ENCODE measurements at regions not wholly inside any gene's neighbourhood (a gene's known extent, or its start where the extent isn't known, plus 50 kb on each side); places are given as distances from the start of the nearest gene placed in this dataset.
"Not testable (repeated sequence)": the region's sequence is repeated elsewhere in the genome, so short reads cannot be mapped to it uniquely, and the experiment has no call there.

DNA sequence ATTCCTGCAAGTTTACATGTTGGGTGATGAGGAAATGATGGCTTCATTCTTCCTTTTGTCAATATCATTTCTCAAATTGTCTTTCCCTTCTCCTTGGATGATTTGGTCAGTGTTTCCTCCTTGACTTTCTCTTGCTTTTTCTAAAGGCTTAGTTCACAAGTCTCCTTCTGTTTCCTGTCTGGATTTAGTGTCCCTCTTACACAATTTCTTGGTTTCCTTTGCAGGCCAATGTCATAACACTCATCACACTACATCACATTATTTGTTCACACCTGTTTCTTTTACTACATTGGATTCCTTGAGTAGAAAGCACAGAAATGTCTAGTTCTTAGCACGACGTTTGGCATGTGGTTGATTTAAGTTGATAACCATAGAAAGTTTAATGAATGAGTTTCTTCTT lies 490.7 kb downstream of the TDRD3 start:
- no peak for DNase-seq

DNA sequence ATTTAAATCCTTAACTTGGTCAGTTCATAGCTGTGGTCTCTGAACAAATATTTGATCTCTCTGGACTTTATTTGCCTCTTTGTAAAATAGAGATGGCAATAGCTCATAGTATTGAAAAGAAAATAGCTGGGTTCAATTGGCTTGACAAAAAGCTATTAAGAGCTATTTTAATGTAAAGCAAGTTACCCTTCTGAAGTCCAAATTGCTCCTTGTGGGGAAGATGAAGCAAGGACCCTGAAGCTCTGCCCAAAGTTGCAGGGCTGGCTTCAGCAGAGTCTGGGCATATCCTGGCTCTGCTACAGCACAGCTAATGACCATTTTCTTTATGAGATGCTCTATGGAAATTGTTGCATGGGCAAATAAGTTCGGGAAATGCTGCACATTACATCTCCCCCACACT lies 484.5 kb downstream of the TDRD3 start:
- DNase-seq, result no peak

DNA sequence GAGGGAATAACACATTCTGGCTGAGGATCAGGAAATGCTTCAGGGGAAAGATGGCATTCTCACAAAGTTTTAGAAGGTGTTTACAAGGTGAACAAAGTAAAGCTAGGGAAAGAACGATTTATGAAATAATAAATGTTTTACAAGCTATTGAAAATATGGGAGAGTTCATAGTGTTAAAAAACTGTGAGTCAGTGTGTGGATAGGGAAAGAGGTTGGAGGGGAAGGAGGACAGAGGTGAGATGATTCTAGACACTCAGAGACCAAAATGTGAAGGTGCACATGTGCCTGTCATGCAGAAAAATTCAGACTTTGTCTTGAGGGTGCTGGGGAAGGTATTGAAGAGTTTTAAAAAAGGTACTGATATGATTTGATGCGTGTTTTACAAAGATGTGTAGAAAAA lies 476.1 kb downstream of the TDRD3 start:
- no peak for DNase-seq

DNA sequence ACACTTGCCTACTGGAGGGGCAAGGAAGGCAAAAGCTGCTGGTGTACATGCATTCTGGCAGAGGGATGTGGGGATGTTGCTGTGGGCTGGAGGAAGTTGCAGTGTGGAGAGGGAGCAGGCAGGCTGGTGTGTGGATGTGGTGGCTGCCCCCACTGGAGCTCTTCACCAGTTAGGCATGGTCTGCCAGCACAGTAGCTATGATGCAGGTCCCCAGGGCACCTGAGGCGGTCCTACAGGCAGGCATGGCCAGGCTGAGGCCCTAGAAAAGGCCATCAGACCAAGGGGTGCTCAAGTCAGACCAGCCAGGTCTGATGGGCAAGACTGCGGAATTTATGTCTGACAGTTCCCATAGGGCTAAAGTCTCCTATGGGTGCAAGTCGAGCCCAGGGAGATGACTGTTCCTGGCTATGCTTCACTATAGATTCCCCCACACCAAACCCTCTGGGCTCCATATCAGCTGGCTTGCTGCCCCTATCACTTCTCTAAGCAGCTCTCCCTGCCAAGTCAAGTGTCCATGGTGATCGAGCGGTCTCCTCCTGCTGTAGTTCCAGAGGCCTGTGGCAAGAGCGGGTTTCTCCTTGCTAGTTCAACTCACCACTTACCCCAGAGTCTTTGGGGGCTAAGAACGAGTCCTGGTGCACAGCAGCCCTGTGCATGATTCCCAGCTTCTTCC lies 473.1 kb downstream of the TDRD3 start:
- no peak for DNase-seq

DNA sequence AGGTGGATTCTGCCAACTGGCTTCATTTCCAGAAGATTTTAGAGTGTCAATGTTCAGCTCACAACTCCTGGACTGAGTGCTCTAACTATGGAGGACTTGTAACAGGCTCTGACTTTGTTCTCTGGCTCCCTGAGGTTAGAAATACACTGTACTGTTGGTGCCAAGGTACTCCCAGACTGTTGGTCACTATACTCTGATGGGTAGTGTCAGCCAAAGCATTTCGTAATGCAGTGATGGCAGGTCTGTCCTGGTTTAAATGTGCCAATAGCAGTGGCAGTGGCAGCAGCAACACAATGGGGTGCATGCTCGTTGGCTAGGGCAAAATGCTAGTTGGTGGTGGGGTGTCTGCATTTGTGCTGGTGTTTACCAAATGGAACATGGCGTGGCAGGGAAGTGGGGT lies 472.2 kb downstream of the TDRD3 start:
- DNase-seq, result no peak

DNA sequence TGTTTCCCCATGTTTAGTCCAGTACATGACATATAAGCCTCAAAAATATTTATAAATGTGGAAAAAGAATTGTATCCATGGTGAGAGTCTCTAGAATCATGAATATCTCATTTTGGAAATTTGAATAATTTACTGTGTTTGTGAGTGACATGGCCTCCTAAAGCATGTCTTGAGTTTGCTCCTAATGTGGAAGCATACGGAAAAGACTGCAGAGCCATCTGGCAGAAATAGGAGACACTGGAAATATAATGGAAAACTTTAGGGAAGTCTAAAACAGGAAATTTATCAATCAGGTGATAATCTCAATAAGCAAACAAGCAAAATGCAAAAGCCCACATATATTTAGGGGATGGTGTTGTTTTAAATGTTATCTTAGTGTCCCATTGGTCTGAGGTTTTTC lies 465.0 kb downstream of the TDRD3 start:
- no peak for DNase-seq

DNA sequence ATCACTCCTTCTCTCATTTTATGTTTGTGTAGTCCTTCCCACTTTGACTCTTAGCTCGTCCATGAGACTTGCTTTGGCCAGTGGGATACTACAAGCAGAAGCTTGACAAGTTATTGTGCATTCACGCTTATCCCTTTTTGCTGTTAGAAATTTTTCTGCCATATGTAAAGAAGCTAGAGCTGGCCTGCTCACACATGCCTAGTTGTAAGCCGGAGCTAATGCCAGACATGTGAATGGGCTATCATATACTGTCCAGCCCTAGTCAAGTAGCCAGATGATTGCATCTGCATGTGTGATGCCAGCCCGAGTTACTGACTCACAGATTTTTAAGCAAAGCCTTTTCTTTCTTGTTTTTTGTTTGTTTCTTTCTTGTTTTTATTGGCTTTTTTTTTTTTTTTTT lies 460.7 kb downstream of the TDRD3 start:
- DNase-seq, result no peak

DNA sequence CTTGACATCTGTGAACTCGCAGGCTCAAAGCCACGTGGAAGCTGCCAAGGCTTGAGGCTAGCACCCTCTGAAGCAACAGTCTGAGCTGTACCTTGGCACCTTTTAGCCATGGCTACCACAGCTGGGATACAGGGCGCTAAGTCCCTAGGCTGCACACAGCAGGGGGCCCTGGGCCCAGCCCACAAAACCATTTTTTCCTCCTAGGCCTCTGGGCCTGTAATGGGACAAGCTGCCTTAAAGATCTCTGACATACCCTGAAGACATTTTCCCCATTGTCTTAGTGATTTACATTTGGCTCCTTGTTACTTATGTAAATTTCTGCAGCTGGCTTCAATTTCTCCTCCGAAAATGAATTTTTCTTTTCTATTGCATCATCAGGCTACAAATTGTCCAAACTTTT lies 455.9 kb downstream of the TDRD3 start:
- DNase-seq, result no peak

DNA sequence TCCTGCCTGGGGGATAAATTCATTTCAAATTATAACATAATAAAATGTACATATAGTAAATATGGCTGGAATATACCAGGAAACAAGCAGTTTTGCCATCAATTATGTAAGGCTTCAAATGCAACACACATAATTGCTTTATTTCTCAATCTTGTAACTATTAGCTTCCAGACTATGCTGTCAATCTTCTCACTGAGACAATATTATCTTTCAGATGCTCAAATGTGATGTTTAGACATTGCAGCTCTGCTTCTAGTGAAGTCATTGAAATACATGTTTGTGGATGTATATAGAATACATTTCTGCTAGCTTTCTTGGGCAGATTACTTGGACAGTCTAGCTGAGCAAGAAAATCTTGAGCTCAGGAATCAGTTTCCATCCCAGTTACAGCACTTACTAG lies 454.4 kb downstream of the TDRD3 start:
- DNase-seq, result no peak

DNA sequence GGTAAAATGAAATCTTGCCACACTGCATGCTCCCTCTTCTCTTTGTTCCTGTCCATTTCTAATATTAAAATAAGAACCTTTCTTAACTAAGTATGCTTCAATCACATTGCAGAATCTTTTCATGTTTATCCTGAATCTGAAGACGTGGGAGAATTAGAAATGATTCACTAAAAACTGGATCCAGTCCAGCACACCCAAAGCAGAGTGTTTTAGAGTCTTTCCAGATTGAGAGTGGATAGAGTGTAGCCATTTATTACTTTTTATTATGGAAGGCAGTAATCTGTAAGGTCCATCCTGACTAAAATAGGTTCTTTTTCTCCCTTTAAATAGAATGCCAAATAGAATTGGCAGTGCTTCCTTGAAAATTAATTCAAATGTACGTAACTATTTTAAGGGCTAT lies 453.5 kb downstream of the TDRD3 start:
- DNase-seq, result no peak

DNA sequence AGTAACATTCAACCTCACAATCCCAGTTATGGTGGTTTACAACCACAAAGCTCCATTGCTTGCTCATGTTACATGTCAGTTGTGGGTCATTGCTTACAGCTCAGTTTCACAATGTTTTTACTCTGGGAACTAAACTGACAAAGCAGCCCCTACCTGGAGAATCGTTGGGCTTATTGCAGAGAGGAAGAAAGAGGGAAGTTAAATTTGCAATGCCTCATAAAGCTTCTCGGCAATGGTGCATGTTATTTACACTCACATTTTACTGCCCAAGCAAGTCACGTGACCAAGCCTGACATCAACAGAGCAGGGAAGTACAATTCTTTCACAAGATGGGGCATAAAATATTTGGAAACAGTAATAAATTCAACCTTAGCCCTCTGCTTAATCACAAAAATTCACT lies 441.6 kb downstream of the TDRD3 start:
- no peak for DNase-seq

DNA sequence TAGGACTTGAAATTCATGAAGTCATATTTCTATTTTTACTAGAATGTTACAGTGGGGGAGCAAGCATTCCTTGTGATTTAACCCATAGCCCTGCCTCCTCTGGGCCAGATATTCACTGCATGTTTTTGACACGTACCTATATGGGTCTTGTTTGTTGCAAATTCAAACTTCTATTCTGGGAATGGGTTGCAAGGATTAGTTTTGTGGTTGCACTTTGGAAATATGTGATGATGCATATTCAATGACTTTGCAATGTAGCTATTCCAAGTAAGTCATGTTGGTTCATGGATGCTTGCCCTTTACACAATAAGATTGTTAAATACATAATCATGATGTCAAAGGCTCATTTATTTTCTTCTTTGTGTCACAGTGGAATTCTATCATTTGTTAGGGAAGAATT lies 440.8 kb downstream of the TDRD3 start:
- DNase-seq, result no peak

DNA sequence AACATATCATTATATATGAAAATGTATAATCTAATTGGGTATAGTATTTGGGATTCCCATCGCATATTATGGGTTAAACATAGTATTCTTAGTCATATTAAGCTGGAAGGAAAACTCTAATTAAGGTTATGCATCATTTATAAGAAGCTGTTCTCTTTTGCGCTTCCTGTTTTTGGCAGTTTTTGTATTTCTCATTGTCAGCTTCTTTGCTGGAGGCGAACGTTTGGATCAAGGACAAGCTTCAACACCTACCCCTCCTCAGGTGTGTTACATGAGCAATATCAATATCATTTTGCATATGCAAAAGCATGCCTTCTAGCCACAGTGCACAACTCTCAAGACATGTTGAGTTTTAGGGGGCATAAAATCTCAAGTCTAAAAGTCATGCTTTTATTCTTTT lies 439.8 kb downstream of the TDRD3 start:
- no peak for DNase-seq

DNA sequence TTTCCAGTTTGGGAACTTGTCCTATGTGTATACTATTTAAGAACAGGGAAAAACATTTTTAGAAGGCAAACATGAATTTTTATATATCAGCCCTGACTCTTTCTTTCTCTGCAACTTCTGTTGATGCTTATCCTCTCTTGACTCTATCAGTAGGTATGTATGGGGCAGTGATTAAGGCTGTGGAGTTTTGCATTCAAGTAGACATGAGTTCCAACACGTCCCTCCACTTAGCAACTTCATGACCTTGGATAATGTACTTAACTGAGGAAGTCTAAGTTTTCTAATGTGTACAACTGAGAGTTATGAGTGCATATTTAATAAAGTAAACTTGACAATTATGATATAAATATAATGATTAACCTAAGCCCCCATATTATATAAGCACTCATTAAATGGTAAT lies 414.6 kb downstream of the TDRD3 start:
- no peak for DNase-seq

DNA sequence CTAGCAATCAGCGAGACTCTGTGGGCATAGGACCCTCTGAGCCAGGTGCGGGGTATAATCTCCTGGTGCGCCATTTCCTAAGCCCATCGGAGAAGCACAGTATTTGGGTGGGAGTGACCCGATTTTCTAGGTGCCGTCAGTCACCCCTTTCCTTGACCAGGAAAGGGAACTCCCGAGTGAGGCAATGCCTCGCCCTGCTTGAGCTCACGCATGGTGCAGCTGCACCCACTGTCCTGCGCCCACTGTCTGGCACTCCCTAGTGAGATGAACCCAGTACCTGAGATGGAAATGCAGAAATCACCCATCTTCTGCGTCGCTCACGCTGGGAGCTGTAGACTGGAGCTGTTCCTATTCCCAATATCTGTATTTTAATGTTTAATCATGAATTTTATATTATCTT lies 408.6 kb downstream of the TDRD3 start:
- not testable (repeated sequence) for DNase-seq

DNA sequence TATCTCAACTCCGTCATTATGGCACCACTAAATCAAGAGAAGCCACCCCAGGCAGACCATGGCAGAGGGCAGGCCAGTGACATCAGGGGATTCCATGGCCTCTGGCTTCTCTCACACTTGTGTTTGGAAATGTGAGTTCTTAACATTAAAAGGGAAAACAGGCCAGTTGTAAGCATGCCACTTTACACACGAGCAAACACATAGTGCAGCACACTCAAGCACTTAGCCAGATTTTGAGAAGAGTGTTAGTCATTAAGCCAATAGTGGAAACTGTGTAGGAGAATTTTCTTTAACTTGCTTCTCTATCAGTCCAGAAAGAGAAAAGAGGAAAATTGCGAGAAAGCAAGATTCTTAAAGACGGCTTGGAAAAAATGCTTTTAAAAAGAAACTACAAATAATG lies 401.5 kb downstream of the TDRD3 start:
- no peak for DNase-seq

DNA sequence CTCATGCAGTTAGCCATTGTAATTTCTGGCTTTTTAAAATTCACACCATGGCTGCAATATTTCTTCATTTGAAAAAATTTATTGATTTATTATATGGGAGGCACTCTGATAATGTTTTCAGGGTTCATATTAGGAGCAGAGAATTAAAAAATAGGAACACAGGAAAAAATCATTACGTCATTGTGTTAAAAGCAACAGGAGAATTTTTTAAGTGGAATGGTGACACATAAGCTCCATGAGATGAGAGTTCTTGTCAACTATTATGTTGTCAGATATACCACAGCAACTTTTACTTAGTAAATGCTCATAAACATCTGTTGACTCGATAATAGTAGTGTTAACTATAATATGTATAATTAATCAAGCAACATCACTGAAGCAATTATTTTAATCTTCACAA lies 400.1 kb downstream of the TDRD3 start:
- no peak for DNase-seq

DNA sequence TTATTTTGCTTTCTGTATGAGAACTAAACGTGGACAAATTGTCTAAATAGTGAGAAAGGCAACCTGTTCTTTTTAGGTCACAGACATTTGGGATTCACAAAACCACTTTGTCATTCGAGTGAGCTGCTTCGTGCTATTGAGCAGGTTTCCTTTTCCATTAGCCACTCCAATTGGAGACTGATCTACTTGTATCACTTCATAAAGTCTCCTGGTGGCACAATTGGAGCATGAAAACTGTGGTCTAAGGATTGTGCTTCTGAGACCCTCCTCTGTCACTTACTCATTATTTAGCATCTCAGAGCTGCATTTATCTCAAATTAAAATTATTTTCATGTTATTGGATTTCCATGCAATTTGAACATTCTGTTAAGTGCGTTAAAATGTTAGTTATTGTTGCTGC lies 397.7 kb downstream of the TDRD3 start:
- no peak for DNase-seq

DNA sequence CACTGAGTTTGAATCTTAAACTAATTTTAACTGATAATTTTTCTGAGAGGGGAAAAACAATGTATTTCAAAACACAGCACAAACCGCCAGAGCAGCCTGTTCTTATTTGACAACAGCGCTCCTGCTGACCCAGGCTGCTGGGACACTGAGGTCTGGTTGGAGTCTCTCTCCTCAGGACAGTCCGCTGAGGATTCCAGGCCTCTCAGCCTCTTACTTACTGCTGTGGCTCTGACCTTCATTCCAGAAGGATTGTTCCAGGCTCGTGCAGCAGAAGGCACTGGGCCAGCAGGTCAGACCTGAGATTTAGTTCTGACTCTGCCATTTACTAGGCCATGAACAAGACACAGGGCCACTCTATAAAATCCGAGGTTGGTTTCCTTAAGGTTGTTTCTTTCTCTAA lies 393.6 kb downstream of the TDRD3 start:
- no peak for DNase-seq

DNA sequence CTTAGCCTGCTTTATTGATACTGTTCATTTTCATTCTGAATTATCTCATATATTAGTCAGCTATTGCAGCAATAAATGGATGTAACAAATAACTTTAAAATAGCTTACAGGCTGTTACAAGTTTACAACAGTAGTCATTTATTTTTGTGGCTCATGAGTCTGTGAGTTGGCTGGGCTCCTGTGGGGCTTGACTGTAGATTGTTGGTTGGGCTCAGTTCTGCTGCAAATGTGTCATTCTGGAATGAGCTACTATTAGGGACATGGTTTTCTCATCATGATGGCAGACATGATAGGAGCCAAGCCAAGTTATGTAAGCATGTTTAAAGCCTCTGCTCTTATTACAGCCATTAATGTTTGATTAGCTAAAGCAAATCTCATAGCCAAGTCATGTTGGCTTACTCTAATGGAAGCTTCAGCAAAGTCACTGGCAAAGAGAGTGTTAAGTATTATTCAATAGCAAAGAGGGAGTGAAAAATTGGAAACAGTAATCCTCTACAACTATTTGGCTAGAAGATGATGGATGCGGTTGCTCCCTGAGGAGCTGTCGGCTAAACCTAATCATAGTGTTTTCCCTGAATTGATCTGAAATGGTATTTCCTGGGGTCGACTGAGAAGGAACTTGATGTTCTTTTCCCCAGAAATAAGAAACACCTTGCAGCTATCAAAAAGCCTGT lies 391.3 kb downstream of the TDRD3 start:
- DNase-seq, result no peak

DNA sequence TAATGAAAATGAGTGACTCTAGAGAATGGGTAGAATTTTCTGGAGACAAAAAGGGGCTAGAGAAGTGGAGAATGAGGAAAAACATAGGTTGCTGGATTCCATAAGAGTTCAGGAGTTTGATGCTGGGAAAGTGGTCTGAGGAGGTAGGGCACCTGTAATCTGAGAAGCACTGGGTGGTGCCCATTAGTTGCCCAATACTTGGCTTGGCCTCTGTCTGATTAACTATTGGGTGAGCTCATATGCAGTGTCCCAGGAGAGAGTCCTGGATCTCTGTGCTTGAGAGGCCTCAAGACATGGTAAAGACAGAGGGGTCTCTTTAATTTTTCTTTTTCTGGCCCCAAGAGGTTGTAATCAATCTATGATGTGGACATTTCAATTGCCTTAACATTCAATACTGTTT lies 390.1 kb downstream of the TDRD3 start:
- no peak for DNase-seq

DNA sequence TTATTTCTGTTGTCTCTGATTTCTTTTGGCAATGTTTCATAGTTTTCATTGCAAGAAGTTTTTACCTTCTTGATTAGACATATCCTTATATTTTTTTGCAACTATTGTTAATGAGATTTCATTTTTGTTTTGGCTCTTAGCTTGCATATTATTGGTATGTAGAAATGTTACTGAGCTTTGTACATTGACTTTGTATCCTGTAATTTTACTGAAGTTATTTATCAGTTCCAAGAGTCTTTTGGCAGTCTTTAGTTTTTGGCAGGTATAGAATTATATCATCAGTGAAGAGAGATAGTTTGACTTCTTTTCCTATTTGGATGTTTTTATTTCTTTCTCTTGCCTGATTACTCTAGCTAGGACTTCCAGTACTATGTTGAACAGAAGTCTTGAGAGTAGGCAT lies 375.7 kb downstream of the TDRD3 start:
- no peak for DNase-seq

DNA sequence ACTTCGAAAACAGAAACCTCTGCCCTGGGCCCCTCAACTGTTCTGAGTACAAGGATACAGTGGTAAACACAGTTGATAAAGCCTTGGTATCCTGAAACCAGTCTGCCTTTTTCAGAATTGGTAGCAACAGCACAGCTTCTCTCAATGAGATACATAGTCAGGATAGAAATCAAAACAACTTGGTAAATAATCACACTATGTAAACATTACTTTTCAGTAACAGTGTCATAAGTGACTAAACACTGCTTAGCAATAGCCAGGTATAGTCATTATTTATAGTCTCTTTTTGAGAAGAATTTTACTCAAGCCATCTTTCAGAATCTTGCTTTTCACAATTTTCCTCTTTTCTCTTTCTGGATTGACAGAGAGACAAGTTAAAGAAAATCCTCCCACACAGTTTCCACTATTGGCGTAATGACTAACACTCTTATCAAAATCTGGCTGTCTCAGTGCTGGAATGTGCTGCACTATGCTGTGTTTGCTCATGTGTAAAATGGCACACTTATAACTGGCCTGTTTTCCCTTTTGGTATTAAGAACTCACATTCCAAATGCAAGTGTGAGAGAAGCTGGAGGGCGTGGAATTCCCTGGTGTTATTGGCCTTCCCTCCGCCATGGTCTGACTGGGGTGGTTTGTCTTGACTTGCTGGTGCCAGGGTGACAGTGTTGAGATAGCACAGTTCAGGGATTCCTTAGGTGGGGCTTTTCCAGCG lies 368.8 kb downstream of the TDRD3 start:
- no peak for DNase-seq

DNA sequence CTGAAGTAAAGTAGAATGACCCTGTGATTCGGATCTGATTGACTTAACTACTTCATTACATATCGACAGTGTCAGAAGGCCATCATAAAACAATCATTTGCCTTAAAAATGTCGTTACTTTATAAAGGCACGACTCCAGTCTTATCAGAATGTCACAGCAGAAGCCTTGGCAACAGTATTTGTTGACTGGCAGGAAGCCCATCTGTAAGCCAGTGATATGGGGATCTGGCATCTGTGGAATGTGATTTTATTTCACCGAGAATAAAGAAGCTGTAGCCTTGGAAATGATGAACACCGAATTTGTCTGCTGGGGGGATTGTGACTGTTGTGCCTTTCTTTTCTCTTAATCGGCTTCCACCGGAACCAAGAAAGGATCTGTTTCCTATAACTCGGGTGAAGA lies 362.5 kb downstream of the TDRD3 start:
- no peak for DNase-seq

DNA sequence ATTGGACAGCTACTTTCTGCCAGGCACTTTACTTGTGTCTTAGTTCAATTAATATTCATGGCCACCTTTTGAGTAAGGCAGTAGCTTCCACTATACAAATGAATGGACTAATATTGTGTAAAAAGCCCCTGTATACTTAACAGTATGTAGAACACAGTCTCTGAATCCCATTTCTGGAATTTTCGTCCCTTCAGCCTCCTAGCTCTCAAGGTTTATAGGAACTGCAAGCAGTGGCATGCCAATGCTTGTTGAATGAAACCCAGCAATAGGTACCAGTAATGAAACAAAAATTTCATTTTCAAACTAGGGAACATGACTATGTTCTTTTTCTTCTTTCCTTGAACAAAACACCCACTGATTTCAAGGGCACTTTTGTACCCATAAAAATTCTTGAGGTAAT lies 361.6 kb downstream of the TDRD3 start:
- DNase-seq, result no peak

Measured in left hindlimb (tissue), 1 donor.